HPDE6-E6E7 (cell line): ENCODE measurements at regions not wholly inside any gene's neighbourhood (a gene's known extent, or its start where the extent isn't known, plus 50 kb on each side); places are given as distances from the start of the nearest gene placed in this dataset.

Source experiments
- DNase-seq: peaks from one replicate; pipeline ENCODE4 v3.0.0; 2011; ENCODE audit warnings: missing footprints; ENCODE audit errors: extremely low spot score

DNA sequence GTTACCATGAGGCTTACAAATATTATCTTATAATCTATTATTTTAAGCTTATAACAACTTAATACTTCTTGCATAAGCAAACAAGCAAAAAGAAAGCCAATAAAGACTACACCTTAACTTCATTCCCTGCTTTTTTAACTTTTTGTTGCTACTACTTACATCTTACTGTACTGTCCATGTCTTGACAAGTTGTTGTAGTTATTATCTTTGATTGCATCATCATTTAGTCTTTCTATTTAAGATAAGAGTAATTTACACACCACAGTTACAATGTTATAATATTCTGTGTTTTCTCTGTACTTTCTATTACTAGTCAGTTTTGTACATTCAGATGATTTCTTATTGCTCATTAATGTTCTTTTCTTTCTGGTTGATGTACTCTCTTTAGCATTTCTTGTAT lies 346.6 kb downstream of the SMARCA1 start:
- DNase-seq: no peak

- no peak for DNase-seq
Measured at GRCh38 chrX:129161108-129161507, 362.2 kb downstream of the SMARCA1 start.

- DNase-seq: no peak
Measured at GRCh38 chrX:129158505-129158904, 364.8 kb downstream of the SMARCA1 start.

DNA sequence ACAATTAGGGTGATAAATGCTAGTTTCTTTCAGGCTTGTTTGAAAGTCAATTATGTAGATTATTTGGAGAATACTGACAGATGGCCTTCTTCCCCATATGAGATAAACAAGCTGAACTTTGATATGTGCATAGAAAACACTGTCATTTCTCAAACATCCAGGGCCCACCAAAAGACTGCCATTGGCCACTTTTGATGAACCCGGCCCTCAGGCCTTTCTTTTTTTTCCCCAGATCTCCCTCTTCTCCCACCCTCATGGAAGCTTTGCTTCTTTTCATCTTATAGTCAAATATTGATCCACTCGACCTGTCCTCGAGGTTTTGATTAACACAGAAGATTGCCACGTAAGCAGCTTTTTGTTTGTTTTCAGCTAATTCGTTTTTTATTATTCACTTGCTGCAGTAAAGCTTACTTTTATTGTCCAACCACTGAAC lies 377.4 kb downstream of the SMARCA1 start:
- DNase-seq: no peak

- no peak for DNase-seq
Measured at GRCh38 chrX:129145385-129145784, 377.9 kb downstream of the SMARCA1 start.

- DNase-seq: no peak
Measured at GRCh38 chrX:129144172-129145038, 378.9 kb downstream of the SMARCA1 start.

DNA sequence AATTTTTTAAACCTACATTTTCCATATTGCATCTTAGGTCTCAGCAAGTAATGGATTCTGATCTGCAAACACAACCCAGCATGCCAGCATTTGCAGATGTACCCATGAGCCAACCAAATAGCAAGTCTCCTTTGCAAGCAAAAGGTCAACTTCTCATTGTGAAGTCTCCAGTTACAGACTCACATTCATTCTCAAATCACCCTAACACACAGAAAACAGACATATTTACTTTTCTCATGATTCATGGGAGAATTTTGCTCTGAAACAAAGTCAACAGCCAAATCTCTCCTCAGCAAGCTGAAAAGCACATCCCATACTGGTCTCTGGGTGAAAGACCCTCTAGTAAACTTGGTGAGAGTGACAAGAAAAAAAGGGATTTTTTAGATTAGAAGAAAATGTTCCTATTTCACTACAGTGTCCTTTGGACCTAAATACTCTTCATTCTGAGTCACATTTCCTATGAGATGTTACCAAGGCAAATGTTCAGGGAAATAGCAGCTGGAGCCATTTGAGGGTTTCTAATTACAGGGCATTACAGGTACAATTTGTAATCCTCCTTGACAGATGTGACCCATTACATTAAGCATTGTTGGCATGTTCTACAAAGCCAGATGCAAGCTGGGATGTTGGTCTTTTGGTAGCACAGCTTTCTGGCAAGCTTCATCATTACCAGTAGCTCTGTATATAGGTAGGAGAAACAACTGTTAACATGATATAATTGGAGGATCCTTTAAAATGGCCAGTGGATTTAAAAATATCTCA lies 383.3 kb downstream of the SMARCA1 start:
- DNase-seq: no peak

- no peak for DNase-seq
Measured at GRCh38 chrX:129125122-129125914, 398.0 kb downstream of the SMARCA1 start.

GRCh38 chrX:129123795-129124194 lies 399.5 kb downstream of the SMARCA1 start:
- DNase-seq: no peak

DNA sequence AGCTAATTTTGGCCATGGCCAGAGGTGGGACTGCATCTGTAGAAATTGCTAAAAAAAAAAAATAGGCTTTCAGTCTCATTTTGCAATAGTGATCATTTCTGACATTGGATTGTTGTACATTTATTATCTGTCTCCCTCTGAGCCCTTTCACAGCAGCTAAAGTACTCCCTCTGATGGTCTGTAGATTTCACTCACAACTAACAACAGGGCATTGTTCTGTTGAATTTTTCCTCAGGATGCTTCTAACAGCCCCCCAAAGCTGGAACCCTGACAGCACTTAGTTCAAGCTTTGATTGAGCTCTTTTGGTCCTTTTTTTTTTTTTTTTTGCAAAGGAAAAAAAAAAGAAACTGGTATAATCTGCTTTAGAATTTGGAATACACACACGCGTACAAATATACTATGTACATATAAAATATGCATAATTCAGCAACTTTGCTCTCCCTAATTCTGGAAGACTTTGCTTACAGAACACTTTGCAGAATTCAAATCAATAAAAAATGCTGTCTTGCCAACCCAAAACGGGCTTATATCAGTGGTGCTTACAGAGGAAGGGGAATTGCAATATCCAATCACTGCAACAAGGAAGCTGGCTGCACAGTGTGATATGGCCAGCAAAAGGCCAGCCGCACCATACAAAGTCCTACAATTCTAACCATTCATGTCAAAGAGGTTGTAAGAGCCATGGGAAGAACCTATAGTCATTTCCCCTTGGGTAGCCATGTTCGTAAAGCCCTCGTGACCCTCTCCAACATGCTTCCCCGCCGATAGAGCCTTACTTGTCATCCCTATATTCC lies 406.4 kb downstream of the SMARCA1 start:
- DNase-seq: no peak

DNA sequence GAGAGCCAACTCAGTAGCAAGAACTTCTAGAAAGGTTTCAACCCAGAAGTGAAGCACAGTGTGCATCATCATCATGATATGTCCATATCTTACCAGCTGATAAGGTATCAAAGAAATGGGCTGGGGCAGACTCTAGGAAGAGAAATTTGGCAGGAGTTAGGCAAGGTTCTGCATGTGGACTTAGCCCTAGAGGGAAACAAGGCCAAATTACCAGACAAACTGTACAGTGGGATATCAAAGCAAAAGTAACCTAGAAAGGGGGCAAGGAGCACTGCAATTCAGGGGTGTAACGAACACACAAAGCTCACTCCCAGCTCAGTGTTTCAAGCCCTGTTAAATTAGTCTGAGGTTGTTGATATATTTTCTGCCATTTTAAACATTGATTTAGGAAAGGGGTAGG lies 407.4 kb downstream of the SMARCA1 start:
- no peak for DNase-seq

DNA sequence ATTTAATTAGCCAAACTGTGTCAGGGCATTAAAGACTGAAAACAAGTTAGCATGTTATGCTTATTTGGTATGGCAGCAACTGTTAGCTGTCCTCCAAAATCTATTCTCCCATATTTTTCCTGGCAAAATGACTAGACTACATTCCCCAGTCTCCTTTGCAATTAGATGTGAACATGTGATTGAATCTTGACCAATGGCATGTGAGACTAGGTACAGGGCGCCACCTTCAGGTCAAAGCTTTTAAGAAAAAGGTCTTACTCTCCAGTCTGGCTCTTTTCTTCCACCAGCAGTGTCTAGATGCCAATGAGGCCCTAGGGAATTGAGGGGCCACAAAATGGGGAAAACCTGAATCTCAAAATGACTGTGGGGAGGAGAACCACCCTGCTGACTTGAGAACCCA lies 408.2 kb downstream of the SMARCA1 start:
- DNase-seq: no peak

DNA sequence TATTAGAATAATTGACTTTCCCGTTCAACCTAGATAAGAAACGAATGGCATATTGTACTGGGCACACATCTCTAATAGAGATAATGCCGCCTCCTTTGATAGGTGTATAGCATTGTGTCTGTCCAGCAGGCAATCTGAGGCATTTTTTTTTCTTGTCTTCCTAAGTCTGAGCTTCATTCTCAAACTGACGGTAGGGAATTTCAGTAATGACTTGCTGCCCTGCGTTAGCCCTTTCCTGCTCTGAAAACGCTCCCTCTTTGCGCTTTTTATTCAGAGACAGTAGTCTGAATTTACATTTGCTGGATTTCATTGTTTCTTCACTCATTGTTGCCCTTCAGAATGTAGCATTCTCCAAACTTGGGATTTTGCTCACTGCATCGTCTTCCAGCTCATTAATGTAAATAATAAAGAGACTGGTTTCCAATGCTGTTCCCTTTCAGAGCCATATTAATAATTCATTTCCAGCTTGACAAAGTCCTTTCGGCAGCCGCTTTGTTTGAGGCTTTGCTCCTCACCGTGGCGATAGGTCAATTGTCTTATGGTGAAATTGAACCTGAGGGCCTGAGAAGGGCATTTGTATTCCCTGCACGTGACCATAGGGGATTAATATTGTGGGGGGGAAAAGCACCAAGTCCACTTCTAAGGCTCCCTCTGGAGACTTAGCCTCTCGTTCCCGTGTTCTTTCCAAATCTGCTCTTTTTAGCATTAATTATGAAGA lies 412.1 kb downstream of the SMARCA1 start:
- no peak for DNase-seq

GRCh38 chrX:129108936-129109335 lies 414.4 kb downstream of the SMARCA1 start:
- DNase-seq: no peak

- DNase-seq: no peak
Measured at GRCh38 chrX:129099207-129099606, 424.1 kb downstream of the SMARCA1 start.

DNA sequence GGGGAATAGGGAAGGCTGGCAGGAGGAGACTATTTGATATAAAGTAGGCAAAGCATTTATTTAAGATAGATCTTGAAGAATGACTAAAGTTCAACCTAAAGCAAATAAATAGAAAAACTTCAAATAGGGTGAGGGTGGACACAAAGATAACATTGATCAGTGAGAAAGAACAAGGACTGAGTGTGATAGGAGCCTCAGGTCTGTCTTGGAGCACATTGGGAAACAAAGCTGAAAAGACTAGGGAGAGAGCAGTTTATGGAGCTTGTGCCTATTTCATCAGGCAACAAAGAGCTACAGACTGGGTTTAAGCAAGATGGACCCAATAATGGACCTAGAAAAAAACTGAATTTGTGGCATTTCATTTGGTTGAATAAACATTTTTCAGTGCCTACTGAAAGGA lies 425.6 kb downstream of the SMARCA1 start:
- no peak for DNase-seq

- no peak for DNase-seq
Measured at GRCh38 chrX:129093706-129094105, 429.6 kb downstream of the SMARCA1 start.

DNA sequence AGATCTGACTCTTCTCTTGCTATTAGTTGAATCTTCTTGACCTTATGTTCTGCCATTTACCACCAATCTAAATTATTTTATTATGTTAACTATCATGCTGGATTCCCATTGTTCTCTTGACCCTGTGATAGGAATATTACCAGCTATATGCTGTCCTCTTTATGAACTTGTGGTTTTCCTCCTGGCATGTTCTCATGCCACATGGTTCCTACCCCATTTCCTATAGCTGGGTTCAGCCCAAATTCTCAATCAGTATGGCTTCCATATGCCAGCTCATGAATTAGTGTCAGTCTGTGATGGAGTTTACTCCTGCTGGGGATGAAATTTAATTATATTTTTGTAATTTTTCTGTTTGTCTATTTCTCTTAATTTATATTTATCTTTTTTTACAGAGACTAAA lies 430.5 kb downstream of the SMARCA1 start:
- DNase-seq: no peak

GRCh38 chrX:129092242-129092641 lies 431.0 kb downstream of the SMARCA1 start:
- DNase-seq: no peak

GRCh38 chrX:129091097-129091496 lies 432.2 kb downstream of the SMARCA1 start:
- DNase-seq: no peak

DNA sequence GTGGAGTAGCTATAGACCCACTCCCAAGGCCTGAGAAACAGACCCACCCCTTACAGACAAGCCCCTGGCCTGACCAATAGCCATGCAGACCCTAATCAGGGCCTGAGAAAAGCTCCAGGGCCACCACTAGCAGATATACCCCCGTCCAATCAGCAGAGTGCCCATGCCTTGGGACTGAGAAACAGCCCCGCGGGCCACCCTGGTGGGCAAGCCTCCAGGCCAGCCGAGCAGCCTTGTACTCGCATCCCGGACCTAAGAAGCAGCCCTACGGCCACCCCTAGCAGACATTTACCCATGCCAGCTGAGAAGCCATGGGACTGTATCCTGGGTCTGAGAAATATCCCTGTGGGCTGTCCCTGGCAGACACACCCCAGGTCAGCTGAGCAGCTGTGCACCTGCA lies 436.5 kb downstream of the SMARCA1 start:
- no peak for DNase-seq
